GM12892 (cell line): ENCODE measurements at regions not wholly inside any gene's neighbourhood (a gene's known extent, or its start where the extent isn't known, plus 50 kb on each side); places are given as distances from the start of the nearest gene placed in this dataset.

Experiments used
- DNase-seq: peaks from one replicate; pipeline ENCODE4 v3.0.0; 2011; ENCODE audit not compliant: insufficient read length
- FAIRE-seq: peaks from 2 replicates; lab custom pipeline; 2011; peaks lifted over from hg19 to GRCh38; lab: Jason Lieb, UNC
- POLR2A ChIP-seq: IDR thresholded peaks from 2 replicates; pipeline ENCODE4 v1.6.1; 2011; ENCODE audit warnings: low read depth, low read length, control low read depth
- POLR2AphosphoS5 ChIP-seq: IDR thresholded peaks from 2 replicates; pipeline ENCODE4 v1.6.1; 2011; ENCODE audit warnings: low read depth, low read length, control low read depth
- TAF1 ChIP-seq: IDR thresholded peaks from 2 replicates; pipeline ENCODE4 v1.6.1; 2011; ENCODE audit warnings: low read depth, mild to moderate bottlenecking, control low read depth, low read length, borderline replicate concordance

- no peak for DNase-seq
- no peak for FAIRE-seq
- TF ChIP-seq POLR2A (no peak), POLR2AphosphoS5 (no peak), TAF1 (no peak)
Measured at GRCh38 chr12:98437166-98437565, 78.2 kb upstream of the TMPO start.

- no peak for FAIRE-seq
- TF ChIP-seq TAF1 (no peak), POLR2A (no peak), POLR2AphosphoS5 (no peak)
- no peak for DNase-seq
Measured at GRCh38 chr12:98437806-98438595, 77.4 kb upstream of the TMPO start.

DNA sequence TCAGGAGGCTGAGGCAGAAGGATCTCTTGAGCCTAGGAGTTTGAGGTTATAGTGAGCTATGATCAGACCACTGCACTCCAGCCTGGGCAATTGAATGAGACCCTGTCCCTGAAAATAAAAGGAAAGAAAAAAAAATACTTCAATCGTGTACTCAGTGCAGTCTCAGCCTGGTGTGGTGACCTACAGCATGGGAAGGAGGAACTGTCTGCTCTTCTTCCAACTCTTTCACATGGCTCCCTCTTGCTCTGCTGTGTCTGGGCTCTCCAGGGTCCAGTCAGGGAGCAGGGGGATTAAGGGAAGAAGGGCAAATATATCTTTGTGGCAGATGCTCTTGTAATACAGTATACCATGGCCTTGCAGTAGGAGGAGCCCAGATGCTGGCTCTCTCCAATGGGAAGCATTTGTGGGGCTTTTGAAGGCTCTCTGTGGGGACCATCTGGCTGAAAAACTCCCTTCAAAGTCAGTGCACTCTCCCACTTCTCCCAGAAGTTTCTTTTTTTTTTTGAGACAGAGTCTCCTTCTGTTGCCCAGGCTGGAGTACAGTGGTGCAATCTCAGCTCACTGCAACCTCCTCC lies 76.6 kb upstream of the TMPO start:
- DNase-seq, result no peak
- FAIRE-seq, result no peak
- no peak for TF ChIP-seq TAF1
- no peak for TF ChIP-seq POLR2AphosphoS5
- TF ChIP-seq POLR2A, result no peak

DNA sequence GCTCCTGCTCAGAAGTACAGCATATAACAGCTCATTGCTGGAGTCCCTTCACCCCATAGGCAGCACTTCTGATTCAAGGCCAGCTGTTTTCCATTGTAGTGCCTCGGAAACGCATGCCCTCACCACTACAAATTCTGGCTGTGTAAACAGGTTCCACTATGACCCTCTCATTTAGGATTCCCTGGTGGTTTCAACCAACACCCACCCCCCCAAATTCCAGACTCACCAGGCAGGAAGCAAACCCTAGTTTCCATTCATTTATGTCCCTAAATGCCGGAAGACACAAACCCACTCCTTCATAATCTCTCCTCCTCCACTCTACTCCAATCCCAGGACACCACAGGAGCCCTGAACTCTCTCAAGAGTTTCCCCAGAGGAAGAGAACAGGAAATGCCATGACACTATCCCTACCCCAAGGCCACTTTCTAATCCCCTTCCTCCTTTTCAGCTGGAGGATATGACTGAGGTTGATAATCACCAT lies 75.9 kb upstream of the TMPO start:
- TF ChIP-seq TAF1 (no peak), POLR2AphosphoS5 (no peak)
- DNase-seq (no peak), FAIRE-seq (no peak)

DNA sequence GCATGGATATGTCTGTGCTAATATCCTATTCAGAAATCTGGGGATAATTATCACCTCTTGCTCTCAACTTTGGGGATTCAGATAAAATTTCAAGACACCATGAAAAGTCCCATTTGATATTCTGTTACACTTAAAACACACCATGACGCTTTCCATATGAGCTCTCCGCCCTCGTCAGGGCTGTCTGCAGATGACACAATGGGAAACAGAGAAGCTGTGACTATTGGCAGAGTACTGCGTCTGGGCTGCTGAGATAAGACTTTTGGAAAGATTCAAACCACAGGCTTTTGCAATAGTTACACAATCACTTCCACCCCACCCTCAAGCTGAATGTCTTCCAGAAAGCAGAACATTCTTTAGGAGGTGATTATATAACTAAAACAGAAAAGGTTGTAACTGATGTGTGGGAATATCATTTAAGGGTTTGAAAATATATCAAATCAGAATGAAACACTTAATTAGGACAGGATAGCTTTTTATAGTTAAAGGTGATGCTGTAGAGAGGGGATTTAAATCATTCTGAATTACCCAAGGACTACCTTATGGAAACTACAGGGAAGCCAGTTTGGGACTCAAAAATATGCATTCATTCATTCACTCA lies 75.3 kb upstream of the TMPO start:
- no peak for DNase-seq

GRCh38 chr12:98446060-98446459 lies 69.3 kb upstream of the TMPO start:
- FAIRE-seq (no peak), DNase-seq (no peak)
- TF ChIP-seq TAF1 (no peak), POLR2AphosphoS5 (no peak), POLR2A (no peak)

More for the DNA sequence above, 75.3 kb upstream of the TMPO start:
- TF ChIP-seq TAF1 (no peak), POLR2A (no peak), POLR2AphosphoS5 (no peak)
- FAIRE-seq, result no peak

GRCh38 chr12:98446682-98447081 lies 68.7 kb upstream of the TMPO start:
- no peak for TF ChIP-seq POLR2AphosphoS5
- TF ChIP-seq POLR2A, result no peak
- TF ChIP-seq TAF1, result no peak
- FAIRE-seq (no peak), DNase-seq (no peak)

DNA sequence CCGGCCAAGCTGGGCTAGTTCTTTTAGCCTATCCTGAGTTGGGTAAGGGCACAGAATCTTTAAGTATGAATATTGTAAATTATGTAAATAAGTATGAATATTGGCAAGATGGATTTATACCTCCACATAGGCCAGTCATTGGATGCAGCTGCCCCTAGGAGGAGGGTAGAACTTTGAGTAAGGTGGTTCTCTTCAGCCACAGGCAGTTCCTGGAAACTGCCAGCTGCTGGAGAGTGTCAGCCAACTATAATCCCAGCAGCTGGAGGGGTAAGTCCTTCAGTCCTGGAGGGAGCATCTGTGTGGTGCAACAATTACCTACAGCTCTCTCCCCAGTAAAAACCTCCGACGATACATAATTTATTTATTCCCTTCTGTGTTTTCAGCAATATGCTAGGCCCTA lies 65.8 kb upstream of the TMPO start:
- FAIRE-seq (no peak), DNase-seq (no peak)
- no peak for TF ChIP-seq POLR2A
- no peak for TF ChIP-seq TAF1
- TF ChIP-seq POLR2AphosphoS5, result no peak

GRCh38 chr12:98453070-98453469 lies 62.3 kb upstream of the TMPO start:
- FAIRE-seq, result no peak
- DNase-seq, result no peak
- TF ChIP-seq POLR2AphosphoS5, result no peak
- TF ChIP-seq TAF1, result no peak
- TF ChIP-seq POLR2A, result no peak

GRCh38 chr12:98453492-98453891 lies 61.9 kb upstream of the TMPO start:
- FAIRE-seq (no peak), DNase-seq (no peak)
- TF ChIP-seq POLR2A, result no peak

GRCh38 chr12:98456041-98456440 lies 59.3 kb upstream of the TMPO start:
- no peak for FAIRE-seq
- TF ChIP-seq POLR2AphosphoS5 (no peak), TAF1 (no peak), POLR2A (no peak)
- no peak for DNase-seq
